ENCODE measurements at regions not wholly inside any gene's neighbourhood (a gene's known extent, or its start where the extent isn't known, plus 50 kb on each side); places are given as distances from the start of the nearest gene placed in this dataset.

DNA sequence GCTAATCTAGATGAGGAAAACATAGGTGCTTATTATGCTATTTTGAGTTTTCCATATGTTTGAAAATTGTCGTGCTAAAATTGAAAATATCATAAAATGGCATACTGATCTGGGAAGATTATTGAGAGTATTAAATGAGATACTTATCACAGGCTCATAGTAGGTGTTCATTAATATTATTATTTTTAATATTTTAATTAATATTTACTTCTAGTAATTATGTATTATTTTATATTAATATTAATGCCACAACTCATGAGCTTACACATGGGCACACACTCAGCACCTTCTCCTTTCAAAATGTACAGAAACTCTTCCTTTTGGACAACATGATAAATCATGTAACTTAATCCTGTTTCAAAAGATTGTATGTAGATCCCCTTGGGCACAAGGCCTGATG is 223.6 kb downstream of the RAB28 start:
- H3K4me3 ChIP-seq: no peak overlapping the region
- no peaks in the 10 kb centered on the region for H3K4me1 ChIP-seq (replicated peaks in 1 of 2; ENCODE audit: control insufficient read depth in 2 of 2, insufficient read depth in 2 of 2, low read length in 2 of 2)
- H3K9me3 ChIP-seq (replicated peaks; ENCODE audit: control insufficient read depth, insufficient read depth, low read depth, low read length): no peaks in the 10 kb centered on the region
- no peaks in the 10 kb centered on the region for H3K9me1 ChIP-seq (ENCODE audit: control insufficient read depth, insufficient read depth, low read length)
- 0% methylated on average over 1 of the region's 1 CpG for WGBS (ENCODE audit: insufficient coverage, low coverage, missing lambda C conversion rate)
- in situ Hi-C loops (cut with MboI) (no loop called here), intact Hi-C loops (cut with micrococcal nuclease) (no loop called here)
- H2AFZ ChIP-seq (ENCODE audit: low read depth, low read length): no peak overlapping the region
- no peak overlapping the region for H3K4me2 ChIP-seq (ENCODE audit: insufficient read depth, low read length)
- H3K9ac ChIP-seq (ENCODE audit: insufficient read depth in 1 of 2, low read depth in 2 of 2, low read length in 2 of 2): no peak overlapping the region
- FAIRE-seq (no peak), DNase-seq (ENCODE audit: extremely low read depth in 1 of 4, low spot score in 3 of 4) (no peak), ATAC-seq (no peak)
- H3K79me2 ChIP-seq (ENCODE audit: control insufficient read depth, insufficient read depth, low read length): no peaks in the 10 kb centered on the region
- TF ChIP-seq, protein P1, sequence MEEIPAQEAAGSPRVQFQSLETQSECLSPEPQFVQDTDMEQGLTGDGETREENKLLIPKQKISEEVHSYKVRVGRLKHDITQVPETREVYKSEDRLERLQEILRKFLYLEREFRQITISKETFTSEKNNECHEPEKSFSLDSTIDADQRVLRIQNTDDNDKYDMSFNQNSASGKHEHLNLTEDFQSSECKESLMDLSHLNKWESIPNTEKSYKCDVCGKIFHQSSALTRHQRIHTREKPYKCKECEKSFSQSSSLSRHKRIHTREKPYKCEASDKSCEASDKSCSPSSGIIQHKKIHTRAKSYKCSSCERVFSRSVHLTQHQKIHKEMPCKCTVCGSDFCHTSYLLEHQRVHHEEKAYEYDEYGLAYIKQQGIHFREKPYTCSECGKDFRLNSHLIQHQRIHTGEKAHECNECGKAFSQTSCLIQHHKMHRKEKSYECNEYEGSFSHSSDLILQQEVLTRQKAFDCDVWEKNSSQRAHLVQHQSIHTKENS (CRISPR knock-in tag; IDR thresholded peaks at IDR 0.05): no peak
- TF ChIP-seq ZNF384 (IDR thresholded peaks at IDR 0.05; ENCODE audit: low read depth, low read length): no peak
- TF ChIP-seq, protein P2, sequence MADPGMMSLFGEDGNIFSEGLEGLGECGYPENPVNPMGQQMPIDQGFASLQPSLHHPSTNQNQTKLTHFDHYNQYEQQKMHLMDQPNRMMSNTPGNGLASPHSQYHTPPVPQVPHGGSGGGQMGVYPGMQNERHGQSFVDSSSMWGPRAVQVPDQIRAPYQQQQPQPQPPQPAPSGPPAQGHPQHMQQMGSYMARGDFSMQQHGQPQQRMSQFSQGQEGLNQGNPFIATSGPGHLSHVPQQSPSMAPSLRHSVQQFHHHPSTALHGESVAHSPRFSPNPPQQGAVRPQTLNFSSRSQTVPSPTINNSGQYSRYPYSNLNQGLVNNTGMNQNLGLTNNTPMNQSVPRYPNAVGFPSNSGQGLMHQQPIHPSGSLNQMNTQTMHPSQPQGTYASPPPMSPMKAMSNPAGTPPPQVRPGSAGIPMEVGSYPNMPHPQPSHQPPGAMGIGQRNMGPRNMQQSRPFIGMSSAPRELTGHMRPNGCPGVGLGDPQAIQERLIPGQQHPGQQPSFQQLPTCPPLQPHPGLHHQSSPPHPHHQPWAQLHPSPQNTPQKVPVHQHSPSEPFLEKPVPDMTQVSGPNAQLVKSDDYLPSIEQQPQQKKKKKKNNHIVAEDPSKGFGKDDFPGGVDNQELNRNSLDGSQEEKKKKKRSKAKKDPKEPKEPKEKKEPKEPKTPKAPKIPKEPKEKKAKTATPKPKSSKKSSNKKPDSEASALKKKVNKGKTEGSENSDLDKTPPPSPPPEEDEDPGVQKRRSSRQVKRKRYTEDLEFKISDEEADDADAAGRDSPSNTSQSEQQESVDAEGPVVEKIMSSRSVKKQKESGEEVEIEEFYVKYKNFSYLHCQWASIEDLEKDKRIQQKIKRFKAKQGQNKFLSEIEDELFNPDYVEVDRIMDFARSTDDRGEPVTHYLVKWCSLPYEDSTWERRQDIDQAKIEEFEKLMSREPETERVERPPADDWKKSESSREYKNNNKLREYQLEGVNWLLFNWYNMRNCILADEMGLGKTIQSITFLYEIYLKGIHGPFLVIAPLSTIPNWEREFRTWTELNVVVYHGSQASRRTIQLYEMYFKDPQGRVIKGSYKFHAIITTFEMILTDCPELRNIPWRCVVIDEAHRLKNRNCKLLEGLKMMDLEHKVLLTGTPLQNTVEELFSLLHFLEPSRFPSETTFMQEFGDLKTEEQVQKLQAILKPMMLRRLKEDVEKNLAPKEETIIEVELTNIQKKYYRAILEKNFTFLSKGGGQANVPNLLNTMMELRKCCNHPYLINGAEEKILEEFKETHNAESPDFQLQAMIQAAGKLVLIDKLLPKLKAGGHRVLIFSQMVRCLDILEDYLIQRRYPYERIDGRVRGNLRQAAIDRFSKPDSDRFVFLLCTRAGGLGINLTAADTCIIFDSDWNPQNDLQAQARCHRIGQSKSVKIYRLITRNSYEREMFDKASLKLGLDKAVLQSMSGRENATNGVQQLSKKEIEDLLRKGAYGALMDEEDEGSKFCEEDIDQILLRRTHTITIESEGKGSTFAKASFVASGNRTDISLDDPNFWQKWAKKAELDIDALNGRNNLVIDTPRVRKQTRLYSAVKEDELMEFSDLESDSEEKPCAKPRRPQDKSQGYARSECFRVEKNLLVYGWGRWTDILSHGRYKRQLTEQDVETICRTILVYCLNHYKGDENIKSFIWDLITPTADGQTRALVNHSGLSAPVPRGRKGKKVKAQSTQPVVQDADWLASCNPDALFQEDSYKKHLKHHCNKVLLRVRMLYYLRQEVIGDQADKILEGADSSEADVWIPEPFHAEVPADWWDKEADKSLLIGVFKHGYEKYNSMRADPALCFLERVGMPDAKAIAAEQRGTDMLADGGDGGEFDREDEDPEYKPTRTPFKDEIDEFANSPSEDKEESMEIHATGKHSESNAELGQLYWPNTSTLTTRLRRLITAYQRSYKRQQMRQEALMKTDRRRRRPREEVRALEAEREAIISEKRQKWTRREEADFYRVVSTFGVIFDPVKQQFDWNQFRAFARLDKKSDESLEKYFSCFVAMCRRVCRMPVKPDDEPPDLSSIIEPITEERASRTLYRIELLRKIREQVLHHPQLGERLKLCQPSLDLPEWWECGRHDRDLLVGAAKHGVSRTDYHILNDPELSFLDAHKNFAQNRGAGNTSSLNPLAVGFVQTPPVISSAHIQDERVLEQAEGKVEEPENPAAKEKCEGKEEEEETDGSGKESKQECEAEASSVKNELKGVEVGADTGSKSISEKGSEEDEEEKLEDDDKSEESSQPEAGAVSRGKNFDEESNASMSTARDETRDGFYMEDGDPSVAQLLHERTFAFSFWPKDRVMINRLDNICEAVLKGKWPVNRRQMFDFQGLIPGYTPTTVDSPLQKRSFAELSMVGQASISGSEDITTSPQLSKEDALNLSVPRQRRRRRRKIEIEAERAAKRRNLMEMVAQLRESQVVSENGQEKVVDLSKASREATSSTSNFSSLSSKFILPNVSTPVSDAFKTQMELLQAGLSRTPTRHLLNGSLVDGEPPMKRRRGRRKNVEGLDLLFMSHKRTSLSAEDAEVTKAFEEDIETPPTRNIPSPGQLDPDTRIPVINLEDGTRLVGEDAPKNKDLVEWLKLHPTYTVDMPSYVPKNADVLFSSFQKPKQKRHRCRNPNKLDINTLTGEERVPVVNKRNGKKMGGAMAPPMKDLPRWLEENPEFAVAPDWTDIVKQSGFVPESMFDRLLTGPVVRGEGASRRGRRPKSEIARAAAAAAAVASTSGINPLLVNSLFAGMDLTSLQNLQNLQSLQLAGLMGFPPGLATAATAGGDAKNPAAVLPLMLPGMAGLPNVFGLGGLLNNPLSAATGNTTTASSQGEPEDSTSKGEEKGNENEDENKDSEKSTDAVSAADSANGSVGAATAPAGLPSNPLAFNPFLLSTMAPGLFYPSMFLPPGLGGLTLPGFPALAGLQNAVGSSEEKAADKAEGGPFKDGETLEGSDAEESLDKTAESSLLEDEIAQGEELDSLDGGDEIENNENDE (IDR thresholded peaks at IDR 0.05; ENCODE audit: low read depth, low read length): no peak
- no peak for TF ChIP-seq ETV1 (tag; conservative IDR thresholded peaks at IDR 0.05; ENCODE audit: low read depth)
- TF ChIP-seq, protein P3, sequence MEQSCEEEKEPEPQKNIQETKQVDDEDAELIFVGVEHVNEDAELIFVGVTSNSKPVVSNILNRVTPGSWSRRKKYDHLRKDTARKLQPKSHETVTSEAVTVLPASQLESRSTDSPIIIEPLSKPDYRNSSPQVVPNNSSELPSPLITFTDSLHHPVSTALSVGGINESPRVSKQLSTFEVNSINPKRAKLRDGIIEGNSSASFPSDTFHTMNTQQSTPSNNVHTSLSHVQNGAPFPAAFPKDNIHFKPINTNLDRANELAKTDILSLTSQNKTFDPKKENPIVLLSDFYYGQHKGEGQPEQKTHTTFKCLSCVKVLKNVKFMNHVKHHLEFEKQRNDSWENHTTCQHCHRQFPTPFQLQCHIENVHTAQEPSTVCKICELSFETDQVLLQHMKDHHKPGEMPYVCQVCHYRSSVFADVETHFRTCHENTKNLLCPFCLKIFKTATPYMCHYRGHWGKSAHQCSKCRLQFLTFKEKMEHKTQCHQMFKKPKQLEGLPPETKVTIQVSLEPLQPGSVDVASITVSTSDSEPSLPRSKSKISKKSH (CRISPR knock-in tag; IDR thresholded peaks at IDR 0.05): no peak
- no peak for TF ChIP-seq NBN (IDR thresholded peaks at IDR 0.05; ENCODE audit: low read depth)
- TF ChIP-seq RBFOX2 (IDR thresholded peaks at IDR 0.05; ENCODE audit: low read depth, low read length): no peak
- no peak for TF ChIP-seq XRCC4 (IDR thresholded peaks at IDR 0.05; ENCODE audit: extremely low read depth, insufficient read depth, insufficient read length)
- no peak for TF ChIP-seq ZNF561 (CRISPR knock-in tag; conservative IDR thresholded peaks at IDR 0.05)
- no peak for TF ChIP-seq SRSF3 (IDR thresholded peaks at IDR 0.05; ENCODE audit: insufficient read depth, low read length)
- no peaks in the 10 kb centered on the region for H3K36me3 ChIP-seq (ENCODE audit: control insufficient read depth, insufficient read depth, low read length)
- no TSS peak for BruUV-seq (replicated peaks)
- H3K27me3 ChIP-seq (ENCODE audit: control insufficient read depth in 2 of 2, insufficient read depth in 2 of 2, low read length in 2 of 2): no peaks in the 10 kb centered on the region
- no peaks in the 10 kb centered on the region for H4K20me1 ChIP-seq (replicated peaks; ENCODE audit: control insufficient read depth, insufficient read depth, low read length)
- no peak overlapping the region for H3K27ac ChIP-seq (ENCODE audit: extremely low read depth, low read depth, low read length)
- ChIA-PET POLR2A (interaction anchor here (0.7 to 0.8 kb wide), 2 partner anchors 1751 to 1770 kb away, joined by 3 read pairs; no protein-coding TSS in a partner anchor), CTCF (ENCODE audit: low intra/inter-chr PET ratio) (no interaction called here)

All from K562 (cell line).